Nephron (organoid): ENCODE measurements at regions not wholly inside any gene's neighbourhood (a gene's known extent, or its start where the extent isn't known, plus 50 kb on each side); places are given as distances from the start of the nearest gene placed in this dataset.

ENCODE experiments used
- H3K27ac Mint-ChIP-seq, 3 experiments: 2 replicates each; pipeline ENCODE4 v1.8.0; 2020; ENCODE audit warnings: mixed read lengths in 3 of 3, mild to moderate bottlenecking in 2 of 3, moderate library complexity in 1 of 3
- H3K27me3 Mint-ChIP-seq: 2 replicates; pipeline ENCODE4 v1.8.0; 2021; ENCODE audit warnings: low read depth, mild to moderate bottlenecking, moderate library complexity, mixed read lengths
- H3K36me3 Mint-ChIP-seq: 2 replicates; pipeline ENCODE4 v1.8.0; 2020; ENCODE audit warnings: low read depth, mixed read lengths
- H3K4me1 Mint-ChIP-seq: 2 replicates; pipeline ENCODE4 v1.8.0; 2020; ENCODE audit warnings: mixed read lengths
- H3K4me3 Mint-ChIP-seq, 3 experiments: 2 replicates each; pipeline ENCODE4 v1.8.0; 2020; ENCODE audit warnings: mild to moderate bottlenecking in 3 of 3, mixed read lengths in 3 of 3, moderate library complexity in 2 of 3
- H3K9me3 Mint-ChIP-seq: 2 replicates; pipeline ENCODE4 v1.8.0; 2020; ENCODE audit warnings: mixed read lengths
- CTCF ChIP-seq, 3 experiments: fragments of 200-600 bp; sonication (generic); IDR thresholded peaks; one replicate each; pipeline ENCODE4 v1.5.0; 2021; ENCODE audit warnings: antibody characterized with exemption in 3 of 3; ENCODE audit not compliant: unreplicated experiment in 3 of 3

- Mint-ChIP-seq H3K36me3 (no peaks in the 10 kb centered on the region), H3K27ac (no peak overlapping the region)
Observed at GRCh38 chr5:1736889-1737711, 62.5 kb downstream of the MRPL36 start.

GRCh38 chr5:1736065-1736464 is 63.6 kb downstream of the MRPL36 start:
- no peak overlapping the region for H3K27ac Mint-ChIP-seq
- H3K36me3 Mint-ChIP-seq = no peaks in the 10 kb centered on the region
- no peak for TF ChIP-seq CTCF (IDR thresholded peaks at IDR 0.05; ENCODE audit: unreplicated experiment in 3 of 3)
- peaks cover 20% of the 10 kb centered on the region for H3K9me3 Mint-ChIP-seq
- H3K4me3 Mint-ChIP-seq = no peak overlapping the region
- H3K4me1 Mint-ChIP-seq = no peaks in the 10 kb centered on the region
- peaks cover 25% of the 10 kb centered on the region for H3K27me3 Mint-ChIP-seq

More at GRCh38 chr5:1736889-1737711, 62.5 kb downstream of the MRPL36 start:
- Mint-ChIP-seq H3K4me3 (no peak overlapping the region), H3K9me3 (peaks cover 29% of the 10 kb centered on the region), H3K27me3 (peaks cover 22% of the 10 kb centered on the region), H3K4me1 (no peaks in the 10 kb centered on the region)
- TF ChIP-seq CTCF (IDR thresholded peaks at IDR 0.05; ENCODE audit: unreplicated experiment in 3 of 3) = no peak

GRCh38 chr5:1735320-1735970 is 64.2 kb downstream of the MRPL36 start:
- Mint-ChIP-seq H3K27ac (no peak overlapping the region), H3K36me3 (no peaks in the 10 kb centered on the region), H3K4me3 (no peak overlapping the region), H3K27me3 (peaks cover 25% of the 10 kb centered on the region), H3K9me3 (peaks cover 14% of the 10 kb centered on the region), H3K4me1 (no peaks in the 10 kb centered on the region)
- no peak for TF ChIP-seq CTCF (IDR thresholded peaks at IDR 0.05; ENCODE audit: unreplicated experiment in 3 of 3)

- Mint-ChIP-seq H3K27me3 (peaks cover 25% of the 10 kb centered on the region), H3K4me1 (no peaks in the 10 kb centered on the region), H3K27ac (no peak overlapping the region), H3K4me3 (no peak overlapping the region), H3K9me3 (peaks cover 9% of the 10 kb centered on the region), H3K36me3 (no peaks in the 10 kb centered on the region)
- no peak for TF ChIP-seq CTCF (IDR thresholded peaks at IDR 0.05; ENCODE audit: unreplicated experiment in 3 of 3)
Observed at GRCh38 chr5:1734908-1735289, 64.7 kb downstream of the MRPL36 start.

- H3K27me3 Mint-ChIP-seq = peaks cover 26% of the 10 kb centered on the region
- no peak for TF ChIP-seq CTCF (IDR thresholded peaks at IDR 0.05; ENCODE audit: unreplicated experiment in 3 of 3)
- H3K36me3 Mint-ChIP-seq = no peaks in the 10 kb centered on the region
- H3K4me3 Mint-ChIP-seq = no peak overlapping the region
- H3K4me1 Mint-ChIP-seq = no peaks in the 10 kb centered on the region
- H3K27ac Mint-ChIP-seq = no peak overlapping the region
- H3K9me3 Mint-ChIP-seq = peaks cover 4% of the 10 kb centered on the region
Observed at GRCh38 chr5:1734271-1734907, 65.2 kb downstream of the MRPL36 start.
